ENCODE measurements at regions not wholly inside any gene's neighbourhood (a gene's known extent, or its start where the extent isn't known, plus 50 kb on each side); places are given as distances from the start of the nearest gene placed in this dataset.

GRCh38 chr15:69685512-69686452 is 233.2 kb downstream of the RPLP1 start:
- H3K4me1 ChIP-seq (ENCODE audit: control insufficient read depth, extremely low read depth, insufficient read depth, low read length), result no peaks in the 10 kb centered on the region
- no peak overlapping the region for H3K4me3 ChIP-seq (replicated peaks in 1 of 4; ENCODE audit: control extremely low read depth in 1 of 4, insufficient read depth in 1 of 4, low read depth in 3 of 4, low read length in 4 of 4)
- H2AFZ ChIP-seq (ENCODE audit: low read length), result no peak overlapping the region
- H3K36me3 ChIP-seq (ENCODE audit: control insufficient read depth, insufficient read depth, low read length), result no peaks in the 10 kb centered on the region
- no peaks in the 10 kb centered on the region for H3K79me2 ChIP-seq (ENCODE audit: control insufficient read depth, insufficient read depth, low read length)
- no peaks in the 10 kb centered on the region for H3K9me3 ChIP-seq (ENCODE audit: control insufficient read depth, insufficient read depth, low read depth, low read length)
- H3K4me2 ChIP-seq (ENCODE audit: extremely low read depth, insufficient read depth, low read length), result no peak overlapping the region
- no peaks in the 10 kb centered on the region for H3K27me3 ChIP-seq (ENCODE audit: control insufficient read depth, insufficient read depth, low read length)
- H3K9ac ChIP-seq (ENCODE audit: insufficient read depth, low read length), result no peak overlapping the region
- no peak for DNase-seq (ENCODE audit: low read depth in 2 of 2)
- no peaks in the 10 kb centered on the region for H4K20me1 ChIP-seq (ENCODE audit: control insufficient read depth, extremely low read depth, insufficient read depth, low read length)
- TF ChIP-seq CTCF (conservative IDR thresholded peaks at IDR 0.05 in 1 of 2, IDR thresholded peaks at IDR 0.05 in 1 of 2; ENCODE audit: low read depth in 1 of 2, low read length in 2 of 2), result no peak
- no peak for TF ChIP-seq EZH2 (IDR thresholded peaks at IDR 0.05; ENCODE audit: low read length, missing control alignments)
- H3K27ac ChIP-seq (ENCODE audit: insufficient read depth, low read length), result no peak overlapping the region

- no peak for TF ChIP-seq EZH2 (IDR thresholded peaks at IDR 0.05; ENCODE audit: low read length, missing control alignments)
- no peak for TF ChIP-seq CTCF (conservative IDR thresholded peaks at IDR 0.05 in 1 of 2, IDR thresholded peaks at IDR 0.05 in 1 of 2; ENCODE audit: low read depth in 1 of 2, low read length in 2 of 2)
- no peak overlapping the region for H2AFZ ChIP-seq (ENCODE audit: low read length)
- H3K9me3 ChIP-seq (ENCODE audit: control insufficient read depth, insufficient read depth, low read depth, low read length), result no peaks in the 10 kb centered on the region
- no peak for DNase-seq (ENCODE audit: low read depth in 2 of 2)
- H3K27me3 ChIP-seq (ENCODE audit: control insufficient read depth, insufficient read depth, low read length), result no peaks in the 10 kb centered on the region
- no peaks in the 10 kb centered on the region for H3K4me1 ChIP-seq (ENCODE audit: control insufficient read depth, extremely low read depth, insufficient read depth, low read length)
- H3K4me2 ChIP-seq (ENCODE audit: extremely low read depth, insufficient read depth, low read length), result no peak overlapping the region
- no peak overlapping the region for H3K27ac ChIP-seq (ENCODE audit: insufficient read depth, low read length)
- no peaks in the 10 kb centered on the region for H4K20me1 ChIP-seq (ENCODE audit: control insufficient read depth, extremely low read depth, insufficient read depth, low read length)
- no peaks in the 10 kb centered on the region for H3K36me3 ChIP-seq (ENCODE audit: control insufficient read depth, insufficient read depth, low read length)
- no peak overlapping the region for H3K4me3 ChIP-seq (replicated peaks in 1 of 4; ENCODE audit: control extremely low read depth in 1 of 4, insufficient read depth in 1 of 4, low read depth in 3 of 4, low read length in 4 of 4)
- no peaks in the 10 kb centered on the region for H3K79me2 ChIP-seq (ENCODE audit: control insufficient read depth, insufficient read depth, low read length)
- no peak overlapping the region for H3K9ac ChIP-seq (ENCODE audit: insufficient read depth, low read length)
Observed at GRCh38 chr15:69686626-69687025, 234.0 kb downstream of the RPLP1 start.

- TF ChIP-seq EZH2 (IDR thresholded peaks at IDR 0.05; ENCODE audit: low read length, missing control alignments), result no peak
- no peak for TF ChIP-seq CTCF (conservative IDR thresholded peaks at IDR 0.05 in 1 of 2, IDR thresholded peaks at IDR 0.05 in 1 of 2; ENCODE audit: low read depth in 1 of 2, low read length in 2 of 2)
- H3K36me3 ChIP-seq (ENCODE audit: control insufficient read depth, insufficient read depth, low read length), result no peaks in the 10 kb centered on the region
- H3K79me2 ChIP-seq (ENCODE audit: control insufficient read depth, insufficient read depth, low read length), result no peaks in the 10 kb centered on the region
- no peak overlapping the region for H2AFZ ChIP-seq (ENCODE audit: low read length)
- H3K27ac ChIP-seq (ENCODE audit: insufficient read depth, low read length), result no peak overlapping the region
- DNase-seq (ENCODE audit: low read depth in 2 of 2), result no peak
- H3K4me3 ChIP-seq (replicated peaks in 1 of 4; ENCODE audit: control extremely low read depth in 1 of 4, insufficient read depth in 1 of 4, low read depth in 3 of 4, low read length in 4 of 4), result no peak overlapping the region
- H3K9me3 ChIP-seq (ENCODE audit: control insufficient read depth, insufficient read depth, low read depth, low read length), result no peaks in the 10 kb centered on the region
- H3K27me3 ChIP-seq (ENCODE audit: control insufficient read depth, insufficient read depth, low read length), result peaks cover 3% of the 10 kb centered on the region
- H3K9ac ChIP-seq (ENCODE audit: insufficient read depth, low read length), result no peak overlapping the region
- no peaks in the 10 kb centered on the region for H3K4me1 ChIP-seq (ENCODE audit: control insufficient read depth, extremely low read depth, insufficient read depth, low read length)
- H4K20me1 ChIP-seq (ENCODE audit: control insufficient read depth, extremely low read depth, insufficient read depth, low read length), result no peaks in the 10 kb centered on the region
- H3K4me2 ChIP-seq (ENCODE audit: extremely low read depth, insufficient read depth, low read length), result no peak overlapping the region
Observed at GRCh38 chr15:69689133-69689532, 236.5 kb downstream of the RPLP1 start.
